ENCODE measurements at regions not wholly inside any gene's neighbourhood (a gene's known extent, or its start where the extent isn't known, plus 50 kb on each side); places are given as distances from the start of the nearest gene placed in this dataset.

GRCh38 chr3:194069421-194070219, 66.3 kb upstream of the HES1 start:
- DNase-seq (ENCODE audit: low read depth), result no peak

- DNase-seq (ENCODE audit: low read depth), result no peak
Observed at GRCh38 chr3:194070220-194070633, 65.7 kb upstream of the HES1 start.

GRCh38 chr3:194070634-194071409, 65.1 kb upstream of the HES1 start:
- peak; percentile 15 for DNase-seq (ENCODE audit: low read depth)

GRCh38 chr3:194072097-194072428, 63.9 kb upstream of the HES1 start:
- DNase-seq (ENCODE audit: low read depth), result no peak

- DNase-seq (ENCODE audit: low read depth), result no peak
Observed at GRCh38 chr3:194072691-194073279, 63.2 kb upstream of the HES1 start.

- DNase-seq (ENCODE audit: low read depth), result no peak
Observed at GRCh38 chr3:194073926-194074325, 62.0 kb upstream of the HES1 start.

GRCh38 chr3:194075088-194075615, 60.8 kb upstream of the HES1 start:
- no peak for DNase-seq (ENCODE audit: low read depth)

- DNase-seq (ENCODE audit: low read depth), result no peak
Observed at GRCh38 chr3:194075802-194076460, 60.0 kb upstream of the HES1 start.

GRCh38 chr3:194076475-194076874, 59.5 kb upstream of the HES1 start:
- DNase-seq (ENCODE audit: low read depth), result no peak

- DNase-seq (ENCODE audit: low read depth), result no peak
Observed at GRCh38 chr3:194077602-194078001, 58.3 kb upstream of the HES1 start.

- DNase-seq (ENCODE audit: low read depth), result no peak
Observed at GRCh38 chr3:194078045-194078821, 57.7 kb upstream of the HES1 start.

- no peak for DNase-seq (ENCODE audit: low read depth)
Observed at GRCh38 chr3:194079702-194080172, 56.2 kb upstream of the HES1 start.

GRCh38 chr3:194080436-194080835, 55.5 kb upstream of the HES1 start:
- DNase-seq (ENCODE audit: low read depth), result no peak

- DNase-seq (ENCODE audit: low read depth), result no peak
Observed at GRCh38 chr3:194080913-194081800, 54.8 kb upstream of the HES1 start.

GRCh38 chr3:194081826-194082225, 54.1 kb upstream of the HES1 start:
- no peak for DNase-seq (ENCODE audit: low read depth)

GRCh38 chr3:194082743-194083636, 53.0 kb upstream of the HES1 start:
- no peak for DNase-seq (ENCODE audit: low read depth)

- no peak for DNase-seq (ENCODE audit: low read depth)
Observed at GRCh38 chr3:194083637-194084224, 52.2 kb upstream of the HES1 start.

- no peak for DNase-seq (ENCODE audit: low read depth)
Observed at GRCh38 chr3:194084284-194084683, 51.7 kb upstream of the HES1 start.

Measured in activated T-helper 1 cell treated with Interleukin-2 at 50 U/mL for 16 hours (primary cell).